CD14-positive monocyte (primary cell): ENCODE measurements at regions not wholly inside any gene's neighbourhood (a gene's known extent, or its start where the extent isn't known, plus 50 kb on each side); places are given as distances from the start of the nearest gene placed in this dataset.

Experiments used
- DNase-seq, 3 donors: peaks; one replicate each; pipeline ENCODE4 v3.0.0-alpha.2; 2011 to 2022
- H2AFZ ChIP-seq: 2 replicates; pipeline ENCODE4 v1.6.0; 2012; ENCODE audit warnings: mild to moderate bottlenecking, low read depth, low read length, inconsistent platforms; ENCODE audit not compliant: insufficient read depth, poor library complexity, severe bottlenecking
- H3K27ac ChIP-seq, 2 donors: 1 replicate in 1 of 2; 2 replicates in 1 of 2; pipeline ENCODE4 v1.5.1; 2012 to 2013; ENCODE audit warnings: low read length in 2 of 2, control low read depth in 1 of 2, inconsistent platforms in 1 of 2, low read depth in 1 of 2, mild to moderate bottlenecking in 1 of 2
- H3K27me3 ChIP-seq, 2 donors: one replicate each; pipeline versions ENCODE4 v1.6.0 to v1.6.1; 2011 to 2013; ENCODE audit warnings: low read length in 2 of 2; ENCODE audit not compliant: control insufficient read depth in 2 of 2, insufficient read depth in 2 of 2
- H3K36me3 ChIP-seq, 2 donors: replicated peaks in 1 of 2; 1 replicate in 1 of 2; 2 replicates in 1 of 2; pipeline versions ENCODE4 v1.5.1 to v1.6.1; 2012 to 2013; ENCODE audit warnings: low read length in 2 of 2, control low read depth in 1 of 2, inconsistent platforms in 1 of 2, mild to moderate bottlenecking in 1 of 2; ENCODE audit not compliant: insufficient read depth in 2 of 2, control insufficient read depth in 1 of 2
- H3K4me1 ChIP-seq, 2 donors: 1 replicate in 1 of 2; 2 replicates in 1 of 2; pipeline versions ENCODE4 v1.5.1 to v1.6.1; 2012 to 2013; ENCODE audit warnings: low read length in 2 of 2, control low read depth in 1 of 2, inconsistent platforms in 1 of 2, mild to moderate bottlenecking in 1 of 2, moderate library complexity in 1 of 2; ENCODE audit not compliant: insufficient read depth in 2 of 2, control insufficient read depth in 1 of 2
- H3K4me2 ChIP-seq: replicated peaks from 2 replicates; pipeline ENCODE3; 2012; ENCODE audit warnings: low read length, moderate library complexity, mild to moderate bottlenecking; ENCODE audit not compliant: poor library complexity, severe bottlenecking; ENCODE audit errors: extremely low read depth
- H3K4me3 ChIP-seq, 3 experiments: fragments of 200-600 bp in 1 of 3; sonication (generic) in 1 of 3; replicated peaks in 1 of 3; 1 replicate in 2 of 3; 2 replicates in 1 of 3; pipeline ENCODE4 v1.5.1; 2011 to 2013; ENCODE audit warnings: low read length in 3 of 3, mild to moderate bottlenecking in 3 of 3, control low read depth in 2 of 3, low read depth in 2 of 3, inconsistent platforms in 1 of 3, moderate library complexity in 1 of 3
- H3K79me2 ChIP-seq: 2 replicates; pipeline ENCODE4 v1.6.0; 2012; ENCODE audit warnings: mild to moderate bottlenecking, control low read depth, inconsistent platforms, low read length, moderate library complexity; ENCODE audit not compliant: insufficient read depth
- H3K9ac ChIP-seq: 2 replicates; pipeline ENCODE4 v1.6.0; 2017; ENCODE audit warnings: low read length, mild to moderate bottlenecking; ENCODE audit not compliant: insufficient read depth, poor library complexity, severe bottlenecking
- H3K9me3 ChIP-seq, 2 donors: replicated peaks in 1 of 2; 1 replicate in 1 of 2; 2 replicates in 1 of 2; pipeline versions ENCODE4 v1.5.1 to v1.6.1; 2012 to 2013; ENCODE audit warnings: low read length in 2 of 2, control low read depth in 1 of 2; ENCODE audit not compliant: control insufficient read depth in 1 of 2, insufficient read depth in 1 of 2
- H4K20me1 ChIP-seq: 2 replicates; pipeline ENCODE4 v1.6.0; 2012; ENCODE audit warnings: mild to moderate bottlenecking, low read length, control low read depth, moderate library complexity; ENCODE audit not compliant: insufficient read depth
- H3K27ac Mint-ChIP-seq, 7 donors: one replicate each; pipeline ENCODE4 v1.8.0; 2020; ENCODE audit warnings: mild to moderate bottlenecking in 7 of 7, mixed read lengths in 7 of 7, moderate library complexity in 6 of 7, inconsistent platforms in 2 of 7
- H3K27me3 Mint-ChIP-seq, 3 donors: one replicate each; pipeline ENCODE4 v1.8.0; 2021 to 2022; ENCODE audit warnings: low read depth in 3 of 3, mild to moderate bottlenecking in 3 of 3, mixed read lengths in 3 of 3, moderate library complexity in 3 of 3, inconsistent platforms in 1 of 3
- H3K36me3 Mint-ChIP-seq, 2 donors: one replicate each; pipeline ENCODE4 v1.8.0; 2020; ENCODE audit warnings: mixed read lengths in 2 of 2, inconsistent platforms in 1 of 2, mild to moderate bottlenecking in 1 of 2
- H3K4me1 Mint-ChIP-seq: one replicate; pipeline ENCODE4 v1.8.0; 2020; ENCODE audit warnings: mild to moderate bottlenecking, mixed read lengths
- H3K4me3 Mint-ChIP-seq, 2 donors: one replicate each; pipeline ENCODE4 v1.8.0; 2020; ENCODE audit warnings: mild to moderate bottlenecking in 2 of 2, mixed read lengths in 2 of 2, moderate library complexity in 1 of 2
- H3K9me3 Mint-ChIP-seq, 7 donors: one replicate each; pipeline ENCODE4 v1.8.0; 2020 to 2022; ENCODE audit warnings: mixed read lengths in 7 of 7, mild to moderate bottlenecking in 6 of 7, moderate library complexity in 6 of 7, inconsistent platforms in 2 of 7
- WGBS: methylation state at CpG from one replicate; pipeline ENCODE4 v1.1.5; 2013; ENCODE audit warnings: missing lambda C conversion rate; ENCODE audit not compliant: insufficient coverage; 5-methylcytosine and 5-hydroxymethylcytosine counted together
- intact Hi-C, 2 donors: fragments of 100-400 bp; cut with micrococcal nuclease; formaldehyde crosslinking; loops; one replicate each; pipeline versions ENCODE4 v1.15.0 to v1.15.1; 2023
- TF ChIP-seq, protein P1 (sequence below): fragments of 200-600 bp; IDR thresholded peaks from one replicate; pipeline ENCODE4 v1.8.0; 2022; ENCODE audit warnings: antibody characterized with exemption, mild to moderate bottlenecking

DNA sequence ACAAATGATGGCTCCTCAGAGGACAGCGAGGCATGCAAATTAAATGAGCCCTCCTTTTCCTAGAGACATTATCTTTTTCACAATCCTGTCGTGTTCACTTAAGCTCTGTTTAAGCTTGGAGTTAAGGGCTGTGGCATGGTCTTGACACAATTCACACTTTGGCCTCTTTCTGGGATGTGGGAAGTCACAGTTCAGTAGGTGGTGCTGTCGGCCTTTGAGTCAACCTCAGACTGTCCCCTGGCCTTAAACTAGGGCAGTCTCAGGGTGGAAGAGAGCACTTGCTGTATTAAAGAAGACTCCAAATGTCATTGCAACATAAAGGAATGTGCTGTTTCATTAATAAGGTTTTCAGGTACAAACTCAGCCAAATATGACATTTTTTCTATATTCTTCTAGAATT lies 351.0 kb downstream of the MCTP2 start:
- H3K27me3 Mint-ChIP-seq: peaks cover 52 to 69% (median 53%) of the 10 kb centered on the region in 3 donors
- H3K4me3 Mint-ChIP-seq: peak overlapping the region in 1 of 2 donors; percentile 40
- no peaks in the 10 kb centered on the region for H4K20me1 ChIP-seq
- H3K27ac Mint-ChIP-seq: no peak overlapping the region
- no peaks in the 10 kb centered on the region for H3K79me2 ChIP-seq
- no peak overlapping the region for H3K27ac ChIP-seq
- no peak overlapping the region for H3K4me3 ChIP-seq
- H3K9me3 Mint-ChIP-seq: peaks cover 0 to 2% (median 1%) of the 10 kb centered on the region in 7 donors
- intact Hi-C loops: no loop called here
- peaks cover 6% of the 10 kb centered on the region for H3K4me1 Mint-ChIP-seq
- H3K4me1 ChIP-seq: no peaks in the 10 kb centered on the region
- H3K9ac ChIP-seq: no peak overlapping the region
- H3K36me3 Mint-ChIP-seq: no peaks in the 10 kb centered on the region
- no peak overlapping the region for H3K4me2 ChIP-seq
- 17% methylated on average over 2 of the region's 3 CpGs for WGBS
- no peak overlapping the region for H2AFZ ChIP-seq
- no peaks in the 10 kb centered on the region for H3K36me3 ChIP-seq
- H3K9me3 ChIP-seq: no peaks in the 10 kb centered on the region
- peaks cover 58 to 77% of the 10 kb centered on the region in 2 donors for H3K27me3 ChIP-seq
- TF ChIP-seq, protein P1, sequence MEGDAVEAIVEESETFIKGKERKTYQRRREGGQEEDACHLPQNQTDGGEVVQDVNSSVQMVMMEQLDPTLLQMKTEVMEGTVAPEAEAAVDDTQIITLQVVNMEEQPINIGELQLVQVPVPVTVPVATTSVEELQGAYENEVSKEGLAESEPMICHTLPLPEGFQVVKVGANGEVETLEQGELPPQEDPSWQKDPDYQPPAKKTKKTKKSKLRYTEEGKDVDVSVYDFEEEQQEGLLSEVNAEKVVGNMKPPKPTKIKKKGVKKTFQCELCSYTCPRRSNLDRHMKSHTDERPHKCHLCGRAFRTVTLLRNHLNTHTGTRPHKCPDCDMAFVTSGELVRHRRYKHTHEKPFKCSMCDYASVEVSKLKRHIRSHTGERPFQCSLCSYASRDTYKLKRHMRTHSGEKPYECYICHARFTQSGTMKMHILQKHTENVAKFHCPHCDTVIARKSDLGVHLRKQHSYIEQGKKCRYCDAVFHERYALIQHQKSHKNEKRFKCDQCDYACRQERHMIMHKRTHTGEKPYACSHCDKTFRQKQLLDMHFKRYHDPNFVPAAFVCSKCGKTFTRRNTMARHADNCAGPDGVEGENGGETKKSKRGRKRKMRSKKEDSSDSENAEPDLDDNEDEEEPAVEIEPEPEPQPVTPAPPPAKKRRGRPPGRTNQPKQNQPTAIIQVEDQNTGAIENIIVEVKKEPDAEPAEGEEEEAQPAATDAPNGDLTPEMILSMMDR: no peak
- no peak for DNase-seq

DNA sequence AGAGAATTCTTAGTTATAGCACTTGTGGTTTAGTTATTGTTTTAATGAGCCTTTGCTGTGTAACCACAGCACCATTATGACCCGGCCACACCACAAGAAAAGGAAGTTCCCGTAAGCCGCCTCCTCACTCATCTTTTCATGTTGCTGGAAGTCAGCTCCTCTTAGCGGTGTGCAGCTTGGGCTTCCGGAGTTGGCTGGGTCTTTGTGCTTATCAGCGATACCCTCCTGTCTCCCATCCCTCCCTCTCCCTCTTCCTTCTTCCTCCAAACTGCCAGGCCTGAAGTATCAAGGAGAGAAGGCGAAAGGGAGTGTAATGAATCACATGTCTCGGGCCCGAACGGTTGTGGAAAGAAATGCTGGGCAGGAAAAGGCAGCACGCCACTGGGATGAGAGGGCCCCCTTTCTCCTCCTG lies 353.5 kb downstream of the MCTP2 start:
- Histone ChIP-seq H4K20me1 (no peaks in the 10 kb centered on the region), H3K4me1 (no peaks in the 10 kb centered on the region), H3K4me3 (no peak overlapping the region), H3K27ac (no peak overlapping the region), H3K4me2 (no peak overlapping the region), H3K27me3 (peaks cover 59 to 87% of the 10 kb centered on the region in 2 donors), H2AFZ (no peak overlapping the region), H3K36me3 (no peaks in the 10 kb centered on the region), H3K9ac (no peak overlapping the region), H3K79me2 (no peaks in the 10 kb centered on the region), H3K9me3 (no peaks in the 10 kb centered on the region)
- H3K4me1 Mint-ChIP-seq: peaks cover 6% of the 10 kb centered on the region
- peaks cover 52 to 79% (median 55%) of the 10 kb centered on the region in 3 donors for H3K27me3 Mint-ChIP-seq
- no peak for DNase-seq
- no peak overlapping the region for H3K27ac Mint-ChIP-seq
- H3K4me3 Mint-ChIP-seq: peak overlapping the region; percentile 21 to 56
- TF ChIP-seq, protein P1: no peak
- H3K9me3 Mint-ChIP-seq: peaks cover 0 to 2% (median 1%) of the 10 kb centered on the region in 7 donors
- 0% methylated on average over 1 of the region's 11 CpGs for WGBS
- intact Hi-C loops: no loop called here
- no peaks in the 10 kb centered on the region for H3K36me3 Mint-ChIP-seq
